B cell (primary cell): ENCODE measurements at regions not wholly inside any gene's neighbourhood (a gene's known extent, or its start where the extent isn't known, plus 50 kb on each side); places are given as distances from the start of the nearest gene placed in this dataset.

Source experiments
- ATAC-seq: fragments of 200-7000 bp; cut with Tn5 transposase; one replicate; pipeline ENCODE4 v1.10.0; 2021; ENCODE audit warnings: low read depth, mild to moderate bottlenecking, moderate number of reproducible peaks, moderate library complexity
- CTCF ChIA-PET: fragments of 350-600 bp; sonication (Branson Sonifier 250); formaldehyde crosslinking; loops from one replicate; lab custom pipeline; 2021; ENCODE audit warnings: antibody characterized with exemption, inconsistent platforms; lab: Charles Lee
- POLR2A ChIA-PET: fragments of 350-600 bp; sonication (Branson Sonifier 250); formaldehyde crosslinking; loops from one replicate; lab custom pipeline; 2021; ENCODE audit warnings: antibody characterized with exemption; lab: Charles Lee
- DNase-seq: peaks from one replicate; pipeline ENCODE4 v3.0.0; 2013
- H2AFZ ChIP-seq: 2 replicates; pipeline ENCODE4 v1.6.1; 2012; ENCODE audit warnings: mild to moderate bottlenecking, low read depth, low read length; ENCODE audit not compliant: insufficient read depth, poor library complexity, severe bottlenecking
- H3K27ac ChIP-seq, 2 donors: 1 replicate in 1 of 2; 2 replicates in 1 of 2; pipeline ENCODE4 v1.5.1; 2012 to 2013; ENCODE audit warnings: low read length in 2 of 2, mild to moderate bottlenecking in 2 of 2, moderate library complexity in 1 of 2
- H3K27me3 ChIP-seq, 4 experiments: fragments of 200-600 bp in 1 of 4; sonication (generic) in 1 of 4; replicated peaks in 1 of 4; 1 replicate in 2 of 4; 2 replicates in 2 of 4; pipeline versions ENCODE4 v1.6.1 to v1.7.0; 2013 to 2016; ENCODE audit warnings: low read length in 3 of 4, mild to moderate bottlenecking in 2 of 4, mixed read lengths in 1 of 4, moderate library complexity in 1 of 4; ENCODE audit not compliant: insufficient read depth in 4 of 4, control insufficient read depth in 3 of 4; ENCODE audit errors: control extremely low read depth in 1 of 4
- H3K36me3 ChIP-seq, 2 experiments: replicated peaks in 1 of 2; 1 replicate in 1 of 2; 2 replicates in 1 of 2; pipeline versions ENCODE4 v1.6.1 to v1.7.1; 2013; ENCODE audit warnings: low read length in 1 of 2; ENCODE audit not compliant: insufficient read depth in 2 of 2, control insufficient read depth in 1 of 2; ENCODE audit errors: control extremely low read depth in 1 of 2, extremely low read depth in 1 of 2
- H3K4me1 ChIP-seq, 2 donors: fragments of 200-600 bp in 1 of 2; sonication (generic) in 1 of 2; 1 replicate in 1 of 2; 2 replicates in 1 of 2; pipeline versions ENCODE4 v1.5.1 to v1.6.1; 2013 to 2017; ENCODE audit warnings: low read length in 2 of 2; ENCODE audit not compliant: control insufficient read depth in 2 of 2, insufficient read depth in 2 of 2
- H3K4me2 ChIP-seq: replicated peaks from 2 replicates; pipeline ENCODE3; 2012; ENCODE audit warnings: mild to moderate bottlenecking, low read depth, low read length; ENCODE audit not compliant: poor library complexity, severe bottlenecking
- H3K4me3 ChIP-seq, 5 experiments: fragments of 200-600 bp in 1 of 5; sonication (generic) in 1 of 5; 1 replicate in 3 of 5; 2 replicates in 2 of 5; pipeline versions ENCODE4 v1.5.1 to v1.7.0; 2011 to 2016; ENCODE audit warnings: low read length in 4 of 5, mild to moderate bottlenecking in 4 of 5, low read depth in 2 of 5, control low read depth in 1 of 5, moderate library complexity in 1 of 5; ENCODE audit not compliant: insufficient read depth in 1 of 5; ENCODE audit errors: control extremely low read depth in 1 of 5, extremely low read depth in 1 of 5
- H3K79me2 ChIP-seq: fragments of 200-600 bp; sonication (generic); one replicate; pipeline ENCODE4 v1.6.0; 2016; ENCODE audit warnings: low read length; ENCODE audit not compliant: control insufficient read depth, insufficient read depth
- H3K9ac ChIP-seq: fragments of 200-600 bp; sonication (generic); 2 replicates; pipeline ENCODE4 v1.6.1; 2017; ENCODE audit warnings: mild to moderate bottlenecking, low read length, moderate library complexity
- H3K9me3 ChIP-seq, 3 donors: one replicate each; pipeline versions ENCODE4 v1.6.1 to v1.7.1; 2013; ENCODE audit warnings: low read length in 2 of 3; ENCODE audit not compliant: control insufficient read depth in 2 of 3, insufficient read depth in 1 of 3; ENCODE audit errors: control extremely low read depth in 1 of 3
- H4K20me1 ChIP-seq: 2 replicates; pipeline ENCODE4 v1.6.0; 2012; ENCODE audit warnings: mild to moderate bottlenecking, low read length; ENCODE audit not compliant: insufficient read depth, control insufficient read depth, poor library complexity, severe bottlenecking
- H3K27ac Mint-ChIP-seq: one replicate; pipeline ENCODE4 v1.8.0; 2021; ENCODE audit warnings: mixed read lengths
- H3K27me3 Mint-ChIP-seq: one replicate; pipeline ENCODE4 v1.8.0; 2021; ENCODE audit warnings: mixed read lengths
- H3K4me1 Mint-ChIP-seq: one replicate; pipeline ENCODE4 v1.8.0; 2021; ENCODE audit warnings: mixed read lengths
- H3K4me3 Mint-ChIP-seq: one replicate; pipeline ENCODE4 v1.8.0; 2021; ENCODE audit warnings: mixed read lengths
- H3K9me3 Mint-ChIP-seq: one replicate; pipeline ENCODE4 v1.8.0; 2022; ENCODE audit warnings: mixed read lengths; ENCODE audit not compliant: insufficient read depth
- CTCF ChIP-seq: fragments of 200-600 bp; IDR thresholded peaks from one replicate; pipeline ENCODE4 v1.8.0; 2022; ENCODE audit warnings: antibody characterized with exemption, mild to moderate bottlenecking
- EZH2 ChIP-seq: IDR thresholded peaks from 2 replicates; pipeline ENCODE4 v1.6.1; 2012; ENCODE audit warnings: borderline replicate concordance, low read depth, mild to moderate bottlenecking, moderate library complexity, low read length; ENCODE audit not compliant: insufficient read depth, poor library complexity, severe bottlenecking
- WGBS: methylation state at CpG from one replicate; pipeline ENCODE4 v1.1.5; 2013; ENCODE audit warnings: missing lambda C conversion rate; ENCODE audit not compliant: insufficient coverage; 5-methylcytosine and 5-hydroxymethylcytosine counted together
- intact Hi-C: fragments of 100-400 bp; cut with micrococcal nuclease; formaldehyde crosslinking; loops from one replicate; pipeline ENCODE4 v1.10.0; 2022

DNA sequence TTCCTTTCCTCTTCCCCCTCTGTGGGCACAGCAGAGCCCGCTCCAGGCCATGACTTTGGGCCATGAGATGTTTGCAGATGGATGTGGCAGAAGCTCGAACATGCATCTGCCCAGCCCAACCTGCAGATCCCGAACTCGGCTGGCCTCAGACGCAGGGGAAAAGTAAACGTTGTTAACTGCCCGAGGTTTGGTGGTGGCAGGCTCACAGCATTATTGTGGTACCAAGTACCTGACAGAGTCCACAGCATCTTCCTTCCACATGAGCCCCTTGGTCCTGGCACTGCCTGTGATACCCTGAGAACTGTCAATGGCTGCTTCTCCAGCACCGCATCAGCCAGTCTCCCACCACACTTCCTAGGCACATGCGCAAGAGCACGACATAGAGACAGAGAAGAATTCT is 424.3 kb downstream of the OCA2 start:
- Histone ChIP-seq H3K9me3 (peaks cover 0 to 15% (median 0%) of the 10 kb centered on the region in 3 donors), H3K27ac (no peak overlapping the region), H3K4me3 (no peak overlapping the region), H3K27me3 (no peaks in the 10 kb centered on the region), H3K4me1 (no peaks in the 10 kb centered on the region), H3K9ac (no peak overlapping the region), H4K20me1 (no peaks in the 10 kb centered on the region), H3K4me2 (no peak overlapping the region), H3K36me3 (no peaks in the 10 kb centered on the region), H2AFZ (no peak overlapping the region), H3K79me2 (no peaks in the 10 kb centered on the region)
- Mint-ChIP-seq H3K27me3 (no peaks in the 10 kb centered on the region), H3K4me1 (no peaks in the 10 kb centered on the region), H3K4me3 (no peak overlapping the region), H3K27ac (no peak overlapping the region), H3K9me3 (no peaks in the 10 kb centered on the region)
- ChIA-PET CTCF (no interaction called here), POLR2A (no interaction called here)
- no peak for TF ChIP-seq CTCF
- TF ChIP-seq EZH2: no peak
- DNase-seq: no peak
- no peak for ATAC-seq
- 87% methylated on average over 8 of the region's 10 CpGs for WGBS
- intact Hi-C loops: no loop called here

DNA sequence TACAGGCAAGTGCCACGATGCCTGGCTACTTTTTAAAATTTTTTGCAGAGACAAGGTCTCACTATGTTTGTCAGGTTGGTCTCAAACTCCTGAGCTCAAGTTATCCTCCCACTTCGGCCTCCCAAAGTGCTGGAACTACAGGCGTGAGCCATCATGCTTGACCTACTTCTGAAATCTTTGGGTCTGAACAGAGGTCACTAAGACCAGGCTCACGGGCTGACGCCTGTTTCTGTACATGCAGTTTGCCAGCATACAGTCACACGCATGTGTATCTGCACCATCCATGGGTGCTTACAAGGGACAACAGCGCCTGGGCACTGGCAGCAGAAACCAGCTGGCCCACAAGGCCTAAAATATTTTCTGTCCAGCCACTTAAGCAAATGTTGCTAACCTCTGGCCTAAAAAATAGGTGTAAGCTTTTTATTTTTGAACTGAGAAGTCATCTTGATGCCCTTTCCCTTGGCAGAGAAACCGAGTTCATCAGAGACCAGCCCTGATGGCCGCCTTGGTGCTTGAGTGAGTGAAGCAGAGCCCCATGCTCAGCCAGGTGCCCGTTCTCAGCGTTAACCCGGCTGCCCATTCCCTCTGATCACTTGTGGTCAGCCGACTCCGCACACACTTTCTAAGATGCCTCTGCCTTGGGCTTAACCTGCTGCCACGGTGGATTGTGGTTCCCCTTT is 425.2 kb downstream of the OCA2 start:
- peaks cover 0 to 15% (median 0%) of the 10 kb centered on the region in 3 donors for H3K9me3 ChIP-seq
- ATAC-seq (no peak), DNase-seq (no peak)
- CTCF ChIA-PET: no interaction called here
- no peaks in the 10 kb centered on the region for H3K79me2 ChIP-seq
- TF ChIP-seq CTCF: no peak
- no peak for TF ChIP-seq EZH2
- Mint-ChIP-seq H3K27me3 (no peaks in the 10 kb centered on the region), H3K4me3 (no peak overlapping the region), H3K4me1 (no peaks in the 10 kb centered on the region), H3K9me3 (no peaks in the 10 kb centered on the region), H3K27ac (no peak overlapping the region)
- H4K20me1 ChIP-seq: no peaks in the 10 kb centered on the region
- 90% methylated on average over 15 of the region's 15 CpGs for WGBS
- intact Hi-C loops: no loop called here
- no peak overlapping the region for H2AFZ ChIP-seq
- no peak overlapping the region for H3K9ac ChIP-seq
- POLR2A ChIA-PET: no interaction called here
- H3K4me1 ChIP-seq: no peaks in the 10 kb centered on the region
- H3K4me2 ChIP-seq: no peak overlapping the region
- H3K36me3 ChIP-seq: no peaks in the 10 kb centered on the region
- H3K27me3 ChIP-seq: no peaks in the 10 kb centered on the region
- H3K4me3 ChIP-seq: no peak overlapping the region
- H3K27ac ChIP-seq: no peak overlapping the region
